ENCODE measurements at regions not wholly inside any gene's neighbourhood (a gene's known extent, or its start where the extent isn't known, plus 50 kb on each side); places are given as distances from the start of the nearest gene placed in this dataset.
"Not testable (repeated sequence)": the region's sequence is repeated elsewhere in the genome, so short reads cannot be mapped to it uniquely, and the experiment has no call there.

DNA sequence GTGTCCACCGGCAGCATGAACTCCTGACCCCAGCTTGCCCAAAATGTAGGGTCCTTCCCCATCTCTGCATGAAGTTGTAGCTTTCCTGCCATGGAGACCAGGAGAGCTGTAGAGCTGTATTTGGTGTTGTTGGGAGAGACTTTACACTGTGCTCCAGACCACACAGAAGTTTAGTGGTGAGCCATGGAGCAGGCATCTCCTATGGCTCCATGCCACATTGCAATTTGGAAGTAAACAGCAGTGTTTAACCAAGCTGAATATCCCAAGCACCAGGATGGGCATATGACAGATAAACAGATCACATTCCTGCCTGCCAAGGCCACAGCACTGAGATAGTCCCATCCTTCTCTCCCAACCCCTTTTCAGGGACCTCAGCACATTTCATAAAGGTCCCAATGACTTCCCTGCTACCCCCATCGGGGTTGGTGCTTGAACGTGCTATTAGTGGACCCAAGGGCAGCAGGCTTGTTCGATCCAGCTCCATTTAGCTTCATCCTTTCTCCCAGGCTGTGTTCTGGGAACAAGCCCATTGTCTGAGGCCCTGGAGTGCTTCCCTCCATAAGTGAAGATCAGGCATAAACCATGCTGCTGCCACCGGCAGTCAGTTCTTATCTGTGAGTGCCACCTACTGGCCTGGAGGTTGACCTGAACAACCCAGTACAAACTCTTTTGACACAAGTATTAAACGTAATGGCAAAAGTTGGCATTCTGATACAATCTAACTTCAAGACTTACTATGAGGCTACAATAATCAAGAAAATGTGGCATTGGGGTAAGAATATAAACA lies 172.3 kb upstream of the ATXN7L3B start:
- Mint-ChIP-seq H3K27ac (no peak overlapping the region), H3K27me3 (no peaks in the 10 kb centered on the region), H3K4me3 (no peak overlapping the region), H3K9me3 (peaks cover 0 to 14% of the 10 kb centered on the region in 2 donors), H3K4me1 (no peaks in the 10 kb centered on the region)
- peak in 1 of 2 donors; percentile 1 for DNase-seq
- ATAC-seq: no peak

DNA sequence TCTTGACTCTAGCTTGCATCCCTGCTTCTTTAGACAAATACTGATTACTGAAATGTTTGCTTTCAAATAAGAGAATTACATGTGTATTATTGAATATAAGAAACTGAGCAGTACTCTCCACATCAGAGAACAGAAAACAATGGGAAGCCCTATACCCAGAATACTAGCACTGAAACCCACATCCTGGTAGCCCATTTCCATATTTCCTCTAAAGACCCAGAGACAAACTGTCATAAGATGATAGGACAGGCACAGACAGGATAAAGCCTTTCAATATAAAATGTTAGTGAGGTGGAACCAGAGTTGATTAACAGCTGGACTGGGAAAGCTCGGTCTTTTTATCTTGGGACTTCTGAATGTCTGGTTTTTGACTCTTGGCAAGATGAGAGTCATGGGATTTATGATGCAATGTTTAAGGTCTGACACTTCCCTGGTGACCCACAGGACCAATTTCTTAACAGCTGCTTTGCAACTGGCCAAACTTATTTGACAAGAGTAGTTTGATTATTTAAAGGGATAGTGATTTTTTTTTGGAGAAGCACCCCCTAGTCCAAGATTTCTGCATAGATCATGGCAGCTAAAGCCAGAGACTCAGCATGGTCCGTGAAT lies 166.9 kb upstream of the ATXN7L3B start:
- no peaks in the 10 kb centered on the region for H3K9me3 Mint-ChIP-seq
- H3K27ac Mint-ChIP-seq: no peak overlapping the region
- DNase-seq (no peak), ATAC-seq (no peak)
- H3K4me1 Mint-ChIP-seq: no peaks in the 10 kb centered on the region
- H3K27me3 Mint-ChIP-seq: no peaks in the 10 kb centered on the region
- no peak overlapping the region for H3K4me3 Mint-ChIP-seq

DNA sequence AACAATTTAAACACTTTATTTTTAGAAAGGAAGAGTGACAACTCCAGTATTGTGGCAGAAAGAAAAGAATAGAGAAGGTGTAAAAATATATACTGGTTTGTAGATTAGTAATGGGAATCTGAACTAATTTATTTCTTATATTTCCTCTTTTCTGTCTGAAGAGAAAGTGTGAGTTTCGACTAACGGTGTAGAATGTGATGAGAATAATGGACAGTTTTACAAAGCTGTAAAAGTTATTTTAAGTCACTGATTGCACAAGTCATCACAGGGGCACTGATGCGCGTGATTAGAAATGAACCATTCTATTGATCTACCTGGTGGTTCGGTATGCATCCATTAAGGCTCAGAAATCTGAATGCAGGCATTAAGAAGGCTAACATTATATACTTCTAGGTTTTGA lies 158.5 kb upstream of the ATXN7L3B start:
- Mint-ChIP-seq H3K9me3 (no peaks in the 10 kb centered on the region), H3K4me3 (no peak overlapping the region)
- ATAC-seq: no peak

DNA sequence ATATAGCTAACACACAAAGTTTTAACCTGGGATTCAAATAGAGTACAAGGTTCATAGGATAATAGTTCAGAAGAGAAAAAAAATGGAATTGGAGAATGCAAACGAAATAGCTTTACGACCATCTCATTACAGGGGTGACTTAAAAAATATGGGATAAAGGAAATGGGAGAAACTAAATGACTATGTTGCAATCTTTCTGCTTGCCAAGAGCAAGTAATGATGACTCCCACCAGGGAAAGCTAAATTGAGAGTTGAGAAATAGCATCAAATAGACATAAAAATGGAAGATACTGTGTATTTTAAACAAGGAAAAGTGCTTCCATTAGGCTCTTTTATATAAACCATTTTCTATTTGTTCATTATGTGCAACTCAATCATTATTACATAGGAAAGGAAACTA lies 155.7 kb upstream of the ATXN7L3B start:
- ATAC-seq: no peak
- H3K27me3 Mint-ChIP-seq: no peaks in the 10 kb centered on the region
- H3K27ac Mint-ChIP-seq: no peak overlapping the region
- H3K9me3 Mint-ChIP-seq: no peaks in the 10 kb centered on the region
- H3K4me3 Mint-ChIP-seq: no peak overlapping the region
- no peak for DNase-seq
- no peaks in the 10 kb centered on the region for H3K4me1 Mint-ChIP-seq

More for the DNA sequence above, 158.5 kb upstream of the ATXN7L3B start:
- Mint-ChIP-seq H3K27me3 (no peaks in the 10 kb centered on the region), H3K27ac (no peak overlapping the region), H3K4me1 (no peaks in the 10 kb centered on the region)
- DNase-seq: no peak

DNA sequence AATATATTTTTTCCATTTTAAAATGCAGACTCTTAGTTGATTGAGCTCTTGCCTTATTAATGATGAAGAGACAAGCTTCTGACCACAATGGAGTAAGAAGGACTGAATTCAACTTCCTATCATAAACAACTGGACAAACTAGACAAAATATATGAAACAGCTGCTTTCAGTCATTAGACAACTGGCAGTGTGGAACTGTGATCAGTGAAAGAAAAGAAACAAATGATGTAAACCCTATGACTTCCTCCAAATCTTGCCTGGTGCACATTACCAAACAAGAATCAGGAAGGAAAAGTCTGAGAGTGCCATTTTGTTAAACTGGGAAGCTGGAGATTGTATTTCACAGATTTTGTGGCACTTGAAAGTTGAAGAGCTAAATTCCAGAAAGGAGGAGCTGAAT lies 154.7 kb upstream of the ATXN7L3B start:
- Mint-ChIP-seq H3K4me1 (no peaks in the 10 kb centered on the region), H3K4me3 (no peak overlapping the region), H3K27ac (no peak overlapping the region), H3K27me3 (no peaks in the 10 kb centered on the region), H3K9me3 (peaks cover 0 to 5% of the 10 kb centered on the region in 2 donors)
- DNase-seq (no peak), ATAC-seq (no peak)

DNA sequence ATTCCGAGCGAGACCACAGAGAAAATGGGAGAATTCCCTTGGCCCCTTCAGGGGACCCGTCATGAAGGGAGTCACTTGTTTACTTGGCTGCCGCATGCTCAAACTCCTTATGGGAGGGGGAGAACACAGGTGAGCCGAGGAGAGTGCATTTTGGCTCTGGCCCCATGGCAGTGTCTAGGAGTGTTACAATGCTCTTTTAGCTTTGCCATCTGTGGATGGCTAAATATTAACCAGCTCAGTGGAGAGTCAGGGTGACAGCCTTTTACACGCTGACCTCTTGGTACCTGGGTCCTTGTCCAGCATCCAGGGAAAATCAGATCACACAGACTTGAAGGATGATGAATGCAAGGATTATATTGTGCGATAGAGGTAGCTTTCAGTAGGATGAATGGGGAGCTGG lies 146.4 kb upstream of the ATXN7L3B start:
- ATAC-seq: no peak

DNA sequence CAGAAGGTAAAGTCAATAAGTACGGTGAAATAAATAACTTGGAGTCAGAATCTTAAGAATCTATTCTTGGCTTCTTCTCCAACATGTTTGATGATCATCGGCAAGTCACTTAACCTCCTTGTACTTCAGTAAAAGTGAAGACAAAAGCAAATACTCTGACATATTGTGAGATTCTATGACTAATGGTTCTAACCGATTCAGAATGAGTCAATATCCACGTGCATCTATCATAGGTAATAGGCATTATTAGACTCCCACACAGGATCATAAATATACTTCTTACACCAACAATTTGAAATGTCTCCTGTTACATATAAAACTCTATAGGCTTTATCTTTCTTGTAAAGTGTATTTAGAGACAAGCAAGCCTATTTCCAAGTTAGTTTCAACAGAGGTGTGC lies 144.4 kb upstream of the ATXN7L3B start:
- H3K4me1 Mint-ChIP-seq: no peaks in the 10 kb centered on the region
- H3K27ac Mint-ChIP-seq: no peak overlapping the region
- DNase-seq (no peak), ATAC-seq (no peak)
- H3K27me3 Mint-ChIP-seq: no peaks in the 10 kb centered on the region
- no peaks in the 10 kb centered on the region for H3K9me3 Mint-ChIP-seq
- no peak overlapping the region for H3K4me3 Mint-ChIP-seq

More for the DNA sequence above, 146.4 kb upstream of the ATXN7L3B start:
- Mint-ChIP-seq H3K27me3 (no peaks in the 10 kb centered on the region), H3K4me1 (no peaks in the 10 kb centered on the region), H3K27ac (no peak overlapping the region), H3K9me3 (peaks cover 0 to 7% of the 10 kb centered on the region in 2 donors), H3K4me3 (no peak overlapping the region)
- no peak for DNase-seq

DNA sequence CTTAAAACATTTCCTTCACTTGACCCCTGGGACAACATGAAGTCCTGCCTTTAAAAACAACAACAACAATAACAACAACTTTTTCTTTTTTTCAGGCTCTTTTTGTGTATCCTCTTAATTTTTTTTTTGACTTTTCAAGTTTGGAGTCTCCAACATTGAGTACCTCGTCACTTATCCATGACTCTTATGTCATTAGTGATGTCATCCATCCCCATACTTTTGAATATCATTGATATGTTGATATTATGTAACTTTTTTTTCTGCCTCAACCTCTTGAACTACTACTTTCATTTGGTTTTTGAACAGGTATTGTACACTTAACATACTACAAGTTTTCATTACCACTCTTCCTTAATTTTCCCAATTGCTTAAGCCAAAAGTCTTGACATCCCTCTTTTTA lies 143.0 kb upstream of the ATXN7L3B start:
- DNase-seq (no peak), ATAC-seq (no peak)
- no peak overlapping the region for H3K27ac Mint-ChIP-seq
- no peaks in the 10 kb centered on the region for H3K4me1 Mint-ChIP-seq
- no peaks in the 10 kb centered on the region for H3K27me3 Mint-ChIP-seq
- no peaks in the 10 kb centered on the region for H3K9me3 Mint-ChIP-seq
- no peak overlapping the region for H3K4me3 Mint-ChIP-seq

DNA sequence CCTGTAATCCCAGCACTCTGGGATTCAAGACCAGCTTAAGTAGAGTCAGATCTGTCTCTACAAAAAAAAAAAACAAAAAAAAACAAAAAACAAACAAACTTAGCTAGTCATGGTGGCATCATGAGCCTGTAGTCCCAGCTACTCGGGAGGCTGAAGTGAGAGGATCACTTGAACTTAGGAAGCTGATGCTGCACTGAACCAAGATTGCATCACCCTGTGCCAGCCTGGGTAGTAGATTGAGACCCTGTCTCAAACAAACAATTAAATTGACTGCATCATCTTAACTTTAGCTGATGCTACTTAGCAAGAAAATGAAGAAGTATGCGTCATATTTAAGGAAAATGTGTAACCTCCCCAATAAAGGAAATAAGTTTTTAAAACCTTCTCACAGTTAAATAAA lies 136.6 kb upstream of the ATXN7L3B start:
- DNase-seq (no peak), ATAC-seq (no peak)
- Mint-ChIP-seq H3K4me1 (no peaks in the 10 kb centered on the region), H3K27ac (no peak overlapping the region), H3K9me3 (no peaks in the 10 kb centered on the region), H3K4me3 (no peak overlapping the region), H3K27me3 (no peaks in the 10 kb centered on the region)

DNA sequence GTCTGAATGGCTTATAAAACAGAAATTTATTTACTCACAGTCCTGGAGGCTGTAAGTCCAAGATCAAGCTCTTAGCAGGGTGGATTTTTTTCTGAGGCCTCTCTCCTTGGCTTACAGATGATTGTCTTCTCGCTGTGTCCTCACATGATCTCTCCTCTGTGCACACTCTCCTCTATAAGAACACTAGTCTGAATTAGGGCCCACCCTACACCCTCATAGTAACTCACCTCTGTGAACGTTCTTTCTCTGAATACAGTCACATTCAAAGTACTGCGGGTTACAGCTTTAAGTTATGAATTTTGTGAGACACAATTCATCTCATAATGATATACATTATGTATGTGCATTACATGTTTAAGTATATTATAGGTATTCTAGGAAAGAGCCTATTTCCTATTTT lies 135.7 kb upstream of the ATXN7L3B start:
- DNase-seq (no peak), ATAC-seq (no peak)
- Mint-ChIP-seq H3K27me3 (no peaks in the 10 kb centered on the region), H3K27ac (no peak overlapping the region), H3K4me3 (no peak overlapping the region), H3K4me1 (no peaks in the 10 kb centered on the region), H3K9me3 (no peaks in the 10 kb centered on the region)

DNA sequence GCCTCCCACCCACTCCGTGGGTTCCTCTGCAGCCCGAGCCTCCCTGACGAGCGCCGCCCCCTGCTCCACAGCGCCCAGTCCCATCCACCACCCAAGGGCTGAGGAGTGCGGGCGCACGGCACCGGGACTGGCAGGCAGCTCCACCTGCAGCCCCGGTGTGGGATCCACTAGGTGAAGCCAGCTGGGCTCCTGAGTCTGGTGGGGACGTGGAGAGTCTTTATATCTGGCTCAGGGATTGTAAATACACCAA lies 134.5 kb upstream of the ATXN7L3B start:
- not testable (repeated sequence) for H3K27ac Mint-ChIP-seq, H3K4me1 Mint-ChIP-seq, H3K4me3 Mint-ChIP-seq, H3K27me3 Mint-ChIP-seq, ATAC-seq, DNase-seq, H3K9me3 Mint-ChIP-seq

DNA sequence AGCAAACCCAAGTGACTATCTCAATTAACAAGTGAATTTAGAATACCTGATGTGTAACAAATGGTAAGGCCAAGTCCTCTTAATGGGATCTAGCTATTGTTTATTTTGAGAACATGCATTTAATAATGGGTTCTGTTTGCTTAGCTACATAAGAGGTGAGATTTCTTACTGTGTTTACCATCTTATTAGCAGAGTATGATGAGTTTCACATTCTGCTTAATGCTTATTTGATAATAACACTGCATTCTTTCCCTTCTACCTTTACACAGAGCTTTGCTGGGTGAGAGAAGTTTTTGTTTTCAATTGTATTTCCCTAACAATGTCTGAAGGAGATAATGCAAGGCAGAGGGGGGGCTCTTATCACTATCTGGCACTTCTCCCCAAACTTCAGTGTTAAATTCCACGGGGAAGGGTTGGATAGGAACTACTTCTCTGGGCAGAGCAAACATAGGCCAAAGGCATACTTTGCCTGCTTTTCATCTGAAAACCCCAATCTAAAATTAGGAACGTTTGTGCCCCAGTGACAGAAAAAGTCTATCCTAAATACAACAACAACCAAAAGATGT lies 129.0 kb upstream of the ATXN7L3B start:
- no peaks in the 10 kb centered on the region for H3K27me3 Mint-ChIP-seq
- no peaks in the 10 kb centered on the region for H3K9me3 Mint-ChIP-seq
- ATAC-seq (no peak), DNase-seq (no peak)
- H3K4me3 Mint-ChIP-seq: no peak overlapping the region
- no peak overlapping the region for H3K27ac Mint-ChIP-seq
- no peaks in the 10 kb centered on the region for H3K4me1 Mint-ChIP-seq

DNA sequence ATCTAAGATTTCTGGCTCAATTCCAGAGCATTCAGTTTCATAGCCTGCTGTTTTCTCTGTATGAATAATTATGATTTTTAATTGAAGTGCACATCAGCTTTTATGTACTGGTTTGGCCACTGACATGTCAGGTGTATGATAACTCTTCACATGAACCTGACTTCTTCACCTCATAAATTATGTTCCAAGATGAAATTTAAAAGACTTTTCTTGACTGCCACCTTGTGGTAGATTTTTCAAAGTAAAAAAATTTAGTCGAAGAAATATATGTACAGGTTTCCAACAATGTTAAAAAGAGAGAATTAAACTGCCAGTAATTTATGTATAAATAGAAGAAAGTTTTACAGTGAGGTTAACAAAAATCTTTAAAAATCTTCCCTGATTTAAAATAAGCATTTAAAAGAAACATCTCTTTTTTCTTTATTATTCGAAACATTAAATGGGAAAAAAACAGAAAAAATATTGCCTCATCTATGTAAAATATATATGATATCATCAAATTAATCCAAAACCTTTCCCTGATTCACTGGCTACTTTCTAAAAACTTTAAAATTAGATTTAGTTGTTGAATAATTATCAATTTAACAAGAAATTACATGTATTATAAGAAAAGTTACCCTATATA lies 124.9 kb upstream of the ATXN7L3B start:
- no peaks in the 10 kb centered on the region for H3K9me3 Mint-ChIP-seq
- DNase-seq (no peak), ATAC-seq (no peak)
- no peak overlapping the region for H3K4me3 Mint-ChIP-seq
- H3K27ac Mint-ChIP-seq: no peak overlapping the region
- no peaks in the 10 kb centered on the region for H3K27me3 Mint-ChIP-seq
- H3K4me1 Mint-ChIP-seq: no peaks in the 10 kb centered on the region

DNA sequence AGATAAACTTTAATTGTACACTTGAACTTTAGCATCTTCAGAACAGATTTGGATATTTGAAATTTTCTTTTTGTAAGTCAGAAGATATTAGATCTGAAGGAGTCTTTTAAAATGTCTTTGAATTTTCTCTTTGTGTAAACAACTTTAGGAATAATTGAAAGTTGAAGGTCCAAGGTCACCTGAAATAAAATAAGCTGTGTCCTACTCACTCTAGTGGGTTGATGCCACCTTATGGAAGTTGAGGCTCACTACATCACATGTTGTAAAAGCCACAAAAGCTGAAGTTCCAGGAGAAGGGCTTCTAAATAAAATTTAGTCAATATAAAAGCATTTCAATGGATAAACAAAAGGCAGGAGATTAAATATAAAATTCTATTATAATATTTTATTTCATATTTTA lies 122.0 kb upstream of the ATXN7L3B start:
- Mint-ChIP-seq H3K27me3 (no peaks in the 10 kb centered on the region), H3K27ac (no peak overlapping the region), H3K9me3 (no peaks in the 10 kb centered on the region), H3K4me1 (no peaks in the 10 kb centered on the region), H3K4me3 (no peak overlapping the region)
- DNase-seq (no peak), ATAC-seq (no peak)

DNA sequence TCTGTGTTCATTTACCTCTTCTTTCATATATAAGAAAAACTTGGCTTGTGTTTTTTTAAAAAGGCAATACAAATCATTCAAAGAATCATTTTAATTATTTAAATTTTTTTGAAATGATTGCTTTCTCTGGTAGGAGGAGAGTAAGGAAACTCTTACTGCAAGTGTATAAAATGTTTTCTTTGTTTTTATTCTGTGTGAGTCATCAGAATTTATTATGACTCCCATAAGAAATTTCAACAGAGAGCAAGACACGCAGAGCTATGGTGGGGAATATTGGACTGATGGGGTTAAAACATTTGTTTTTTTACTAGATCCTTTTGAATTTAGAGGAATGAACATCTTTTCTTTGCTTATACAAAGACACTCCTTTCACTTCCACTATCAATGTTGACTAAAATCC lies 119.1 kb upstream of the ATXN7L3B start:
- no peak for DNase-seq
- H3K4me3 Mint-ChIP-seq: no peak overlapping the region

DNA sequence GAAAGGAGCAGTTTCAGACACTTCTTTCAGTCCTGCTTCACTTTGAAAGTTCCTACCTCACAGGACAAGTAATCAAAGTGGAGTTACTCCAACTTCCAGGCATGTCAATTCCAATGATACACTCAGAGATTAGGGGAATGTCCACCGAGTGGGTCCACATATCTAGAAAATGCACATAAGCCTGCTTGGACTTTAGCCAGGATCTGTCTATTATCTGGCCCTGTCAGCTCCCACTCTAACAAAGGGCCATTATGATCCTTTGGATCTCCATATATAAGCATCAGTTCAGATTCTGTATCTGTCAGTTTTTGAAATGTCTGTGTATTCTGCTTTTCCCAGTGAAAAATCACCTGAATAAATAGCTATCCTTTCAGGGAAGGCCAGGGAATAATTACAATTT lies 112.9 kb upstream of the ATXN7L3B start:
- DNase-seq (no peak), ATAC-seq (no peak)
- Mint-ChIP-seq H3K27me3 (no peaks in the 10 kb centered on the region), H3K4me1 (no peaks in the 10 kb centered on the region), H3K9me3 (no peaks in the 10 kb centered on the region), H3K4me3 (no peak overlapping the region), H3K27ac (no peak overlapping the region)

More for the DNA sequence above, 119.1 kb upstream of the ATXN7L3B start:
- Mint-ChIP-seq H3K4me1 (no peaks in the 10 kb centered on the region), H3K27me3 (no peaks in the 10 kb centered on the region), H3K27ac (no peak overlapping the region), H3K9me3 (no peaks in the 10 kb centered on the region)
- no peak for ATAC-seq

Measured in stimulated activated naive CD8-positive, alpha-beta T cell treated with anti-CD3 and anti-CD28 coated beads, Interleukin-15, amount 100 ng/mL, for 72 hours (primary cell).